LNCAP (cell line): ENCODE measurements at regions not wholly inside any gene's neighbourhood (a gene's known extent, or its start where the extent isn't known, plus 50 kb on each side); places are given as distances from the start of the nearest gene placed in this dataset.

ENCODE experiments used
- CTCF ChIP-seq: fragments of 450-650 bp; IDR thresholded peaks from 2 replicates; pipeline ENCODE4 v1.5.1; 2017; ENCODE audit warnings: mild to moderate bottlenecking

- no peak for TF ChIP-seq CTCF
Measured at GRCh38 chrX:73943693-73944562, 91.4 kb upstream of the XIST start.

DNA sequence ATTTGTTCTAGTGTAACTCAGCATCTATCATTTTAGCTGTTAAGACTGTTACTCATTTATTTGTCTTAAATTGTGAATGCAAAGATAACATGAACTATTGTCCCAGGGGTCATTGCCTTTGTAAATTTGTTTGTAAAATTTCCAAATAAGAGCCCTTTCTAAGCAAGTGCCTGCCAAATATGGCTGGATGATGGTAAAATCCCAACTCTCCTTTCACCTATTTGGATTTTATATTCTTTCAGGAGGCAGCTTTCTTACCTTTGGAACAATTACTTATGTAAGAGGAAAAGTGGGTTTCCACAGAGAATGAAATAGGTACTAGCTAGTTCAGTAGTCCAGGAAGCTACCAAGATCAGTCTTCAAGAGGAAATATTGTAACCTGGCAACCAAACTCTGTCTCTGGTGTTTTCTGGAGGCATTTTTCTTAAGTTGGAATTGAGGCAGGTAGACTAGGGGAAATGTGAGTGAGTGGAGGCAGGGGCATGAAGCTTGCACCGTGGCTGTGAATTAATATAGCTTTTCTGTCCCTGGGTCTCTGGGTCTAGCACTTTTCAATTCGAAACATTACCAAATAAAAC is 88.5 kb upstream of the XIST start:
- no peak for TF ChIP-seq CTCF

DNA sequence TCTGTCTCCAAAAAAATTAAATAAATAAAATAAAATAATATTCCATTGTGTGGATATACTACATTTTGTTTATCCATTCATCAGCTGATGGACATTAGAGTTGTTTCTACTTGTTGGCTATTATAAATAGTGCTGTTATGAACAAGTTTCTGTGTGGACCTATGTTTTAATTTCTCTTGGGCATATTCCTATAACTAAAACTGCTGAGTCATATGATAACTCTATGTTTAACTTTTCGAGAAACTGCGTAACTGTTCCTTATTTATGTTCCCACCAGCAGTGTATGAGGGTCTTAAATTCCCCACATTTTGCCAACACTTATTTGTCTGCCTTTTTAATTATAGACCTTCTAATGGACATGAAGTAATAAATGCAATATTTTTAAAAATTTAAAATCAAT is 80.0 kb upstream of the XIST start:
- no peak for TF ChIP-seq CTCF

- no peak for TF ChIP-seq CTCF
Measured at GRCh38 chrX:73930300-73930699, 77.8 kb upstream of the XIST start.

GRCh38 chrX:73922856-73923455 is 70.4 kb upstream of the XIST start:
- no peak for TF ChIP-seq CTCF

DNA sequence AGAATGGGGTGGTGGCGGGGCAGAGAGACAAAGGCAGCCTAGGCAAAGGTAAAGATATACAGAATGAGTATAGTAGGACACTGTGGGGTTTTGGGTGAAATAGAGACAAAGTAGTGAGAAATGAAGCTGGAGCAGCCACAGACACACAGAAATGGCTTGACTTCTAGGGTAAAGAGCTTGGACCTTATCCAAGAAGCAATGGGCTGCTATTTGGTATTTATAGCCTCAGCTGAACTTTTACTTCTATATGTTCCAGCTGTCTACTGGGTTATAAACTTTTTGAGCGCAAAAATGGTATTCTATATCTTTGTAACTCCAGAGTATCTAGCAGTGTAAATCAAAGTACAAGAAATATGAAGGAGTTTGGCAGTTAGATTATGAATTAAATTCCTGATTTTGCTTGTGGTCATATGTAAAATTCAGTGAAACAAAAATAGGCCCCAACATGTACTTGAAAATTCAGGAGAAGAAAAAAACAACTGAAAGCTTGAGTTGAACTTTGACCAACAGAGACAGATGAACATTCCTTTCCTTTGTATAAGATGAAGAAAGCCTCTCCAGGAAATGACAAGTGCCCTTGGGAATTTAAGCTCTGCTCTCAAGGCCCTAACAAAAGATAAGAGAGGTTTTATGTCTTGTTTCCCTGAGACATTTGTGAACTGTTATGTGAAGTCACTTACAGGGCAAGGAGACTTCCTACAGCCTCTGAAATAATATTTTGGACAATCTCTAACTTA is 64.6 kb upstream of the XIST start:
- TF ChIP-seq CTCF = no peak

GRCh38 chrX:73916489-73916888 is 64.0 kb upstream of the XIST start:
- no peak for TF ChIP-seq CTCF
